HG02642 (cell line): ENCODE measurements at regions not wholly inside any gene's neighbourhood (a gene's known extent, or its start where the extent isn't known, plus 50 kb on each side); places are given as distances from the start of the nearest gene placed in this dataset.

Source experiments
- ATAC-seq: cut with Tn5 transposase; IDR thresholded peaks from one replicate; pipeline ENCODE4 v1.9.1; 2021; ENCODE audit warnings: mild to moderate bottlenecking; ENCODE audit not compliant: unreplicated experiment, poor library complexity

DNA sequence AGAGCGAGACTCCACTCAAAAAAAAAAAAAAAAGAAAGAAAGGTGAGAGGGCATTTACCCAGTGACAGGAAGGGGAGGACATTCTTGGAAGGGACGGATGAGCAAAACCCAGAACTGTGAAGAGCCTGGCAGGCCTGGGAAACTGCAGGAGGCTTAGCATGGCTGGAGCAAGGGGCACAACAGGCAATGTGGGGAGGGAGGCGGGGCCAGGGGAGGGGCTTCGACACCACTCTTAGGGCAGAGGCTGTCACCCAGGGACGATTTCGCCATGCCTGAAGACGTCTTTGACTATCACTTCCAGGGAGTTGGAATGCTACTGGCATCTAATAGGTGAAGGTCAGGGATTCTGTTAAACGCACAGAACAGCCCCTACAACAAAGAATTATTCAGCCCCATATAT is 184.0 kb downstream of the HUNK start:
- no peak for ATAC-seq

DNA sequence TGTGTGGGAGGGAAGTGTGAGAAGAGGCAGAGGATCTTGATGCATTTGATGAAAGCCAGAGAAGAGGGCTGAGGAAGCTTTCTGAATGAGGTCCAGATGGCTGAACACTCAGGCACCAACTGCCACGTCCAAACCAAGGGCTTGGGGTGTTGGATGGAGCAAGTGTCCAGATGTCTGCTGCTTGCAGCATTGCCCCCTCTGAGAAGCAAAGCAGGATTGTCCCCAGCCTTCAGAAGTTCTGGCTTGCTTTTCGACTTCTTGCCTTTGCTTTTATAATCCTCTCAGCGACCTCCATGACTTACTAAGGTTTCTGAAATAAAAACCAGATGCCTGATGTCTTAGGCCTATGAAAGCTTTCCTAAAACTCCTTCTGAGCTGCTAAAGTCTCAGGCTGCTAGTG is 182.5 kb downstream of the HUNK start:
- ATAC-seq = no peak
